ENCODE measurements at regions not wholly inside any gene's neighbourhood (a gene's known extent, or its start where the extent isn't known, plus 50 kb on each side); places are given as distances from the start of the nearest gene placed in this dataset.

DNA sequence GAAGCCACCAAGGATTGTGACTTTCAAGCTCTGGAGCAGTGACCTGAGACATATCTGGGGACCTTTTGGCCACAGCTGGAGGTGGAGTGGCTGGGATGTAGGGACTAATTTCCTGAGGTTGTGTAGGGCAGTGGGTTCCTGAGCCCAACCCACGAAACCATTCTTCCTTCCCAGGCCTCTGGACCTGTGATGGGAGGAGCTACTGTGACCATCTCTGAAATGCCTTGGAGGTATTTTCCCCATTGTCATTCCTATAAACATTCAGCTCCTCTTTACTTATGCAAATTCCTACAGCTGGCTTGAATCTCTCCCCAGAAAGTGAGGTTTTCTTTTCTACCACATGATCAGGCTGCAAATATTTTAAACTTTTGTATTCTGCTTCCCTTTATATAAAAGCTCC is 172.6 kb downstream of the TUSC1 start:
- TF ChIP-seq POLR2A (IDR thresholded peaks at IDR 0.05; ENCODE audit: low read length) (no peak), GATA1 (IDR thresholded peaks at IDR 0.05; ENCODE audit: low read depth, low read length) (no peak)
